OCI-LY3 (cell line): ENCODE measurements at regions not wholly inside any gene's neighbourhood (a gene's known extent, or its start where the extent isn't known, plus 50 kb on each side); places are given as distances from the start of the nearest gene placed in this dataset.

Source experiments
- EZH2phosphoT487 ChIP-seq: fragments of 200-600 bp; shearing (Covaris generic); IDR thresholded peaks from 2 replicates; pipeline ENCODE4 v1.6.1; 2018; ENCODE audit warnings: antibody characterized with exemption, mixed run types, low read depth
- TF ChIP-seq, protein P1 (sequence below): fragments of 200-600, 300-600 bp; sonication (generic); IDR thresholded peaks from 2 replicates; pipeline ENCODE4 v1.5.1; 2014; ENCODE audit warnings: antibody characterized with exemption, low read length, low read depth

DNA sequence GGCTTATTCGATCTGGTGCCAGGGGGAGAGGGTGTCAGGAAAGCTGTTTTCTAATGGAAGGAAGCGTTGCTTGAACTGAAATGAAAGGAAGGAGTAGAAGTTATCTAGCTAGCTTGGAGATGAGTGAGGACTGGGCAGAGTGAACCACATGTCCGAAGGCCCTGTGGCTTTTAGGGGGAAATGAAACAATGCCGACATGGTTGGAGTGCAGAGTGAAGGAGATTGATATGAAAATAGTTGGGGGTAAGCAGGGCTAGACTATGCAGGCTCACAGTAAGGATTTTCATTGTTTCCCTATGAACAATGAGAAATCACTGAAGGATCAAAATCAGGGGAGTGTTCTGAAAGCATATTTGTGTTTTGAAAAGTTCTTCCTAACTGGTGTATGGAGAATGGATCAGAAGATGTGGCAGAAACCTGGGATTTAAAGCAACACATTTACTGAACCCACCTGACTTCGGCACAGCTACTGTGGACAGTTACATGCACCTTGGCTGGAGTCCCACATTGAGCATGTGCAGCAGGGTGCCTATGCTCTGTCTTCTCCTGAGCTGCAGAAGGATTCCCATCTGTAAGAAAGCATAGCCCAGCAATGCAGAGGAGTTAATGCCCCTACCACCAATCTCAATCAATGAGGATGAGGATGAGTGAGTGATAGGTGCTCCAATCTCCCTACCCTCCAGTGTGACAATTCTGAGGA is 144.4 kb upstream of the TBCA start:
- TF ChIP-seq, protein P1, sequence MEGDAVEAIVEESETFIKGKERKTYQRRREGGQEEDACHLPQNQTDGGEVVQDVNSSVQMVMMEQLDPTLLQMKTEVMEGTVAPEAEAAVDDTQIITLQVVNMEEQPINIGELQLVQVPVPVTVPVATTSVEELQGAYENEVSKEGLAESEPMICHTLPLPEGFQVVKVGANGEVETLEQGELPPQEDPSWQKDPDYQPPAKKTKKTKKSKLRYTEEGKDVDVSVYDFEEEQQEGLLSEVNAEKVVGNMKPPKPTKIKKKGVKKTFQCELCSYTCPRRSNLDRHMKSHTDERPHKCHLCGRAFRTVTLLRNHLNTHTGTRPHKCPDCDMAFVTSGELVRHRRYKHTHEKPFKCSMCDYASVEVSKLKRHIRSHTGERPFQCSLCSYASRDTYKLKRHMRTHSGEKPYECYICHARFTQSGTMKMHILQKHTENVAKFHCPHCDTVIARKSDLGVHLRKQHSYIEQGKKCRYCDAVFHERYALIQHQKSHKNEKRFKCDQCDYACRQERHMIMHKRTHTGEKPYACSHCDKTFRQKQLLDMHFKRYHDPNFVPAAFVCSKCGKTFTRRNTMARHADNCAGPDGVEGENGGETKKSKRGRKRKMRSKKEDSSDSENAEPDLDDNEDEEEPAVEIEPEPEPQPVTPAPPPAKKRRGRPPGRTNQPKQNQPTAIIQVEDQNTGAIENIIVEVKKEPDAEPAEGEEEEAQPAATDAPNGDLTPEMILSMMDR, result no peak
- TF ChIP-seq EZH2phosphoT487, result no peak
